IMR-90 (cell line): ENCODE measurements at regions not wholly inside any gene's neighbourhood (a gene's known extent, or its start where the extent isn't known, plus 50 kb on each side); places are given as distances from the start of the nearest gene placed in this dataset.

Experiments
- ATAC-seq: fragments of 200-7000 bp; cut with Tn5 transposase; 2 replicates; pipeline ENCODE4 v1.9.1; 2020; ENCODE audit warnings: low read depth, mild to moderate bottlenecking, moderate library complexity
- BruUV-seq: library from RNA; stranded (reverse); fragments of 400-500 nt; replicated peaks from 2 replicates; lab custom pipeline; 2021; lab: Mats Ljungman, UMichigan
- CTCF ChIA-PET: fragments of 300-600 bp; formaldehyde crosslinking; extraction: SDS; loops from one replicate; lab custom pipeline; 2021; ENCODE audit warnings: antibody characterized with exemption; lab: Yijun Ruan, JAX
- POLR2A ChIA-PET: fragments of 300-600 bp; sonication (Branson Sonifier 250); formaldehyde crosslinking; loops from one replicate; lab custom pipeline; 2022; ENCODE audit warnings: antibody characterized with exemption; ENCODE audit not compliant: unreplicated experiment; lab: Charles Lee
- DNase-seq: peaks from one replicate; pipeline ENCODE4 v3.0.0; 2013
- H2AFZ ChIP-seq: replicated peaks from 2 replicates; pipeline ENCODE3; 2013; ENCODE audit warnings: low read length, mild to moderate bottlenecking; ENCODE audit not compliant: poor library complexity
- H2AK5ac ChIP-seq: 2 replicates; pipeline ENCODE4 v1.6.1; 2013; ENCODE audit warnings: low read depth, low read length, inconsistent platforms
- H2AK9ac ChIP-seq: replicated peaks from 2 replicates; pipeline ENCODE3; 2013; ENCODE audit warnings: mild to moderate bottlenecking, low read depth, low read length, moderate library complexity; ENCODE audit not compliant: poor library complexity
- H2BK120ac ChIP-seq: 2 replicates; pipeline ENCODE4 v1.6.1; 2013; ENCODE audit warnings: low read depth, low read length, inconsistent platforms
- H2BK15ac ChIP-seq: 3 replicates; pipeline ENCODE4 v1.6.1; 2013; ENCODE audit warnings: low read depth, low read length, inconsistent platforms
- H2BK20ac ChIP-seq: 2 replicates; pipeline ENCODE4 v1.6.1; 2013; ENCODE audit warnings: low read depth, mild to moderate bottlenecking, inconsistent platforms, low read length, moderate library complexity
- H2BK5ac ChIP-seq: 2 replicates; pipeline ENCODE4 v1.6.1; 2013; ENCODE audit warnings: mild to moderate bottlenecking, low read depth, low read length, inconsistent platforms; ENCODE audit not compliant: poor library complexity, severe bottlenecking
- H3K14ac ChIP-seq: replicated peaks from 2 replicates; pipeline ENCODE4 v1.6.1; 2013; ENCODE audit warnings: low read depth, low read length, inconsistent platforms
- H3K18ac ChIP-seq: 2 replicates; pipeline ENCODE4 v1.6.1; 2013; ENCODE audit warnings: low read depth, low read length, control low read depth
- H3K23ac ChIP-seq: 2 replicates; pipeline ENCODE4 v1.6.1; 2013; ENCODE audit warnings: low read depth, low read length, inconsistent platforms
- H3K27ac ChIP-seq: 2 replicates; pipeline ENCODE4 v1.5.1; 2013; ENCODE audit warnings: mild to moderate bottlenecking, control low read depth, low read length; ENCODE audit not compliant: insufficient read depth
- H3K27me3 ChIP-seq: 2 replicates; pipeline ENCODE4 v1.6.1; 2013; ENCODE audit warnings: low read length; ENCODE audit not compliant: control insufficient read depth, insufficient read depth
- H3K36me3 ChIP-seq: 2 replicates; pipeline ENCODE4 v1.6.1; 2013; ENCODE audit warnings: low read length, mixed read lengths; ENCODE audit not compliant: control insufficient read depth, insufficient read depth
- H3K4ac ChIP-seq: 2 replicates; pipeline ENCODE4 v1.6.1; 2013; ENCODE audit warnings: low read depth, low read length, inconsistent platforms
- H3K4me1 ChIP-seq: 2 replicates; pipeline ENCODE4 v1.6.1; 2013; ENCODE audit warnings: low read length, mixed read lengths; ENCODE audit not compliant: control insufficient read depth, insufficient read depth
- H3K4me2 ChIP-seq: 2 replicates; pipeline ENCODE4 v1.6.1; 2013; ENCODE audit warnings: low read depth, mild to moderate bottlenecking, control low read depth, low read length, moderate library complexity
- H3K4me3 ChIP-seq: 2 replicates; pipeline ENCODE4 v1.5.1; 2013; ENCODE audit warnings: low read depth, mild to moderate bottlenecking, control low read depth, low read length, moderate library complexity; ENCODE audit not compliant: insufficient read depth
- H3K56ac ChIP-seq: 2 replicates; pipeline ENCODE4 v1.6.1; 2013; ENCODE audit warnings: low read length, inconsistent platforms; ENCODE audit not compliant: insufficient read depth; ENCODE audit errors: extremely low read depth
- H3K79me1 ChIP-seq, 2 experiments: 2 replicates each; pipeline ENCODE4 v1.6.1; 2013; ENCODE audit warnings: low read length in 2 of 2, inconsistent platforms in 1 of 2, low read depth in 1 of 2
- H3K9ac ChIP-seq: 2 replicates; pipeline ENCODE4 v1.6.1; 2013; ENCODE audit warnings: low read depth, low read length, control low read depth
- H3K9me1 ChIP-seq: 2 replicates; pipeline ENCODE4 v1.6.1; 2013; ENCODE audit warnings: low read length, inconsistent platforms; ENCODE audit not compliant: insufficient read depth
- H3K9me3 ChIP-seq: 2 replicates; pipeline ENCODE4 v1.6.1; 2013; ENCODE audit warnings: low read length; ENCODE audit not compliant: control insufficient read depth, insufficient read depth
- H4K20me1 ChIP-seq: 2 replicates; pipeline ENCODE4 v1.6.1; 2013; ENCODE audit warnings: low read length, inconsistent platforms; ENCODE audit not compliant: insufficient read depth
- H4K5ac ChIP-seq: 2 replicates; pipeline ENCODE4 v1.6.1; 2013; ENCODE audit warnings: mild to moderate bottlenecking, low read depth, low read length, control low read depth
- H4K8ac ChIP-seq, 2 experiments: 2 replicates each; pipeline ENCODE4 v1.6.1; 2013; ENCODE audit warnings: low read depth in 2 of 2, low read length in 2 of 2, control low read depth in 1 of 2, inconsistent platforms in 1 of 2
- H4K91ac ChIP-seq: 2 replicates; pipeline ENCODE4 v1.6.1; 2013; ENCODE audit warnings: low read depth, low read length, inconsistent platforms; ENCODE audit not compliant: insufficient read depth
- BHLHE40 ChIP-seq: fragments of 150-350 bp; IDR thresholded peaks from 2 replicates; pipeline ENCODE4 v1.6.1; 2016; ENCODE audit warnings: mild to moderate bottlenecking, low read depth, low read length
- CEBPB ChIP-seq: IDR thresholded peaks from 2 replicates; pipeline ENCODE4 v1.6.1; 2012; ENCODE audit warnings: low read depth, low read length, improper control_type of control experiment
- CHD1 ChIP-seq: IDR thresholded peaks from 2 replicates; pipeline ENCODE4 v1.6.1; 2012; ENCODE audit warnings: low read depth, low read length, improper control_type of control experiment
- ELK1 ChIP-seq: fragments of 150-350 bp; IDR thresholded peaks from 2 replicates; pipeline ENCODE4 v1.6.1; 2016; ENCODE audit warnings: low read depth, mild to moderate bottlenecking, low read length, moderate library complexity, borderline replicate concordance
- MAFK ChIP-seq: IDR thresholded peaks from 2 replicates; pipeline ENCODE4 v1.6.1; 2012; ENCODE audit warnings: low read depth, low read length, improper control_type of control experiment
- MAZ ChIP-seq: IDR thresholded peaks from 2 replicates; pipeline ENCODE4 v1.6.1; 2012; ENCODE audit warnings: low read depth, mild to moderate bottlenecking, low read length, improper control_type of control experiment, moderate library complexity, borderline replicate concordance
- MXI1 ChIP-seq: IDR thresholded peaks from 2 replicates; pipeline ENCODE4 v1.6.1; 2012; ENCODE audit warnings: low read depth, mild to moderate bottlenecking, low read length, moderate library complexity, borderline replicate concordance
- NFE2L2 ChIP-seq: fragments of 150-350 bp; IDR thresholded peaks from 2 replicates; pipeline ENCODE4 v1.6.1; 2016; ENCODE audit warnings: low read depth, mild to moderate bottlenecking, low read length
- POLR2A ChIP-seq: IDR thresholded peaks from 2 replicates; pipeline ENCODE4 v1.6.1; 2012; ENCODE audit warnings: mild to moderate bottlenecking, low read depth, low read length
- RAD21 ChIP-seq: IDR thresholded peaks from 2 replicates; pipeline ENCODE4 v1.6.1; 2012; ENCODE audit warnings: low read length, improper control_type of control experiment
- RCOR1 ChIP-seq: IDR thresholded peaks from 2 replicates; pipeline ENCODE4 v1.6.1; 2012; ENCODE audit warnings: mild to moderate bottlenecking, low read length, improper control_type of control experiment; ENCODE audit not compliant: insufficient replicate concordance
- RFX5 ChIP-seq: IDR thresholded peaks from 2 replicates; pipeline ENCODE4 v1.8.0; 2012; ENCODE audit warnings: low read depth, mild to moderate bottlenecking, low read length, moderate library complexity
- SMC3 ChIP-seq: fragments of 150-350 bp; IDR thresholded peaks from 2 replicates; pipeline ENCODE4 v1.6.1; 2016; ENCODE audit warnings: low read depth, mild to moderate bottlenecking, antibody characterized with exemption, low read length, moderate library complexity
- USF2 ChIP-seq: fragments of 150-350 bp; IDR thresholded peaks from 2 replicates; pipeline ENCODE4 v1.6.1; 2017; ENCODE audit warnings: mild to moderate bottlenecking, antibody characterized with exemption, low read length, low read depth
- WGBS, 2 experiments: methylation state at CpG; one replicate each; pipeline versions ENCODE4 v1.1.5 to v1.1.7; 2013; ENCODE audit warnings: missing lambda C conversion rate in 2 of 2; ENCODE audit not compliant: insufficient read length in 1 of 2; ENCODE audit errors: extremely low coverage in 2 of 2; 5-methylcytosine and 5-hydroxymethylcytosine counted together
- dilution Hi-C: fragments of 300-500 bp; cut with HindIII; formaldehyde crosslinking; loops from one replicate; pipeline ENCODE4 v1.14.3; 2018; ENCODE audit warnings: low sequenced_read_pairs; ENCODE audit not compliant: unreplicated experiment
- in situ Hi-C: fragments of 300-500 bp; cut with MboI; formaldehyde crosslinking; loops from 3 replicates; pipeline ENCODE4 v1.14.3; 2019; ENCODE audit warnings: low sequenced_read_pairs, inconsistent platforms, mixed read lengths
- intact Hi-C: fragments of 100-400 bp; cut with micrococcal nuclease; formaldehyde crosslinking; loops from 2 replicates; pipeline ENCODE4 v1.10.0; 2022

- BruUV-seq = no TSS peak
- no peaks in the 10 kb centered on the region for H4K20me1 ChIP-seq
Measured at GRCh38 chr2:190150413-190150812, 87.9 kb upstream of the MSTN start.

More at GRCh38 chr2:190150413-190150812, 87.9 kb upstream of the MSTN start:
- Histone ChIP-seq H3K27me3 (no peaks in the 10 kb centered on the region), H3K79me1 (no peaks in the 10 kb centered on the region), H3K4me1 (no peaks in the 10 kb centered on the region), H4K8ac (no peak overlapping the region), H3K4ac (no peak overlapping the region), H3K9me3 (no peaks in the 10 kb centered on the region), H3K56ac (no peak overlapping the region), H3K4me2 (no peak overlapping the region), H2BK120ac (no peak overlapping the region), H2AFZ (no peak overlapping the region), H2AK5ac (no peak overlapping the region), H3K27ac (no peak overlapping the region), H4K5ac (no peak overlapping the region), H2BK15ac (no peak overlapping the region), H3K23ac (no peak overlapping the region), H2AK9ac (no peak overlapping the region), H3K9me1 (no peaks in the 10 kb centered on the region), H3K18ac (no peak overlapping the region), H3K4me3 (no peak overlapping the region), H3K14ac (no peak overlapping the region), H4K91ac (no peak overlapping the region), H3K36me3 (no peaks in the 10 kb centered on the region), H2BK5ac (no peak overlapping the region), H2BK20ac (no peak overlapping the region), H3K9ac (no peak overlapping the region)
- dilution Hi-C loops = no loop called here
- ChIA-PET CTCF (no interaction called here), POLR2A (no interaction called here)
- TF ChIP-seq CEBPB (no peak), MAZ (no peak), CHD1 (no peak), RAD21 (no peak), NFE2L2 (no peak), USF2 (no peak), MAFK (no peak), BHLHE40 (no peak), RCOR1 (no peak), RFX5 (no peak), SMC3 (no peak), POLR2A (no peak), ELK1 (no peak), MXI1 (no peak)
- DNase-seq (no peak), ATAC-seq (no peak)
- in situ Hi-C loops = no loop called here
- no CpG with 5 or more reads among the region's 3 CpGs for WGBS, 2 experiments
- intact Hi-C loops = no loop called here
